HPDE6-E6E7 (cell line): ENCODE measurements at regions not wholly inside any gene's neighbourhood (a gene's known extent, or its start where the extent isn't known, plus 50 kb on each side); places are given as distances from the start of the nearest gene placed in this dataset.

Experiments
- DNase-seq: peaks from one replicate; pipeline ENCODE4 v3.0.0; 2011; ENCODE audit warnings: missing footprints; ENCODE audit errors: extremely low spot score

- DNase-seq, result no peak
Measured at GRCh38 chr12:77124767-77125166, 59.4 kb upstream of the E2F7 start.

GRCh38 chr12:77122661-77123060 lies 57.3 kb upstream of the E2F7 start:
- no peak for DNase-seq

GRCh38 chr12:77122236-77122635 lies 56.9 kb upstream of the E2F7 start:
- DNase-seq, result peak; percentile 39

DNA sequence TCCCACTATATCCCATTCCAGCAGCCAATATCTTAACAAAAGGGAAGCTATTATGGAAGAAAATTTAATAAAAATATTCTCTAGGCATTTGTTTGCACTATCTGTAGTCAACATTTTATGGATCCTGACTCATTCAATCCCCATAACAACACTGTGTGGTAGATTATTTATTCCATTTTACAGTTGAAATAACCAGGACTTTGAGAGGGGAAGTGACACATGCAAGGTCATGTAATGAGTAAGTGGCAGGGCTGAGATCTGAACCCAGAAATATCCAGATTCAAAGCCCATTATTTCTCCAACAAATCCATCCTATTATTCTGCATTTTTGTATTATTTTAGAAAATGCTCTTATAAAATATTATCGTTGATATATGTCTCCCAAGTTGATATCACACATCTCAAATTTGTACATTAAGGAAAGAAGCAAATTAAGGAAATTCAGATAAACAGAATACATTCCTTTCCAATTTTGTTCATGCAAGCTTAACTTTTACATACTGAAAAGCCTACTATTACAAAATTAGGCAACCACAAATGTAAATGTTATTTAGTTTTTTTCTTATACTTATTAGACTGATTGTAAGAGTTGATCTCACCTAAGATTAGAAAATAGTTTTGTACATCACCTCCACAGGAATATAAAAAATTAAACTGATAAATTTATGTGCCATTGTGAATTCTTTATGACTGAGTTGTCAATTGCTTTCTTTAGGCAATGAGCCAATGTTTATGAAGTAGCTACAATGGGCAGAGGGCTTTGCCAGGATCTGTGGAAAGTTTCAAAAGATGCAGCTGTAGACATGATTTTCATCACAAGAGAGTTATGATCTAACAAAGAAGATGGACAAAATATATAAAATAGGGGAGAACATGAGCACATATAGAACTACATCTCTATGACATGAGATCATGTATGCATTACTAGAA lies 55.1 kb upstream of the E2F7 start:
- no peak for DNase-seq

GRCh38 chr12:77118696-77119095 lies 53.3 kb upstream of the E2F7 start:
- DNase-seq, result no peak

DNA sequence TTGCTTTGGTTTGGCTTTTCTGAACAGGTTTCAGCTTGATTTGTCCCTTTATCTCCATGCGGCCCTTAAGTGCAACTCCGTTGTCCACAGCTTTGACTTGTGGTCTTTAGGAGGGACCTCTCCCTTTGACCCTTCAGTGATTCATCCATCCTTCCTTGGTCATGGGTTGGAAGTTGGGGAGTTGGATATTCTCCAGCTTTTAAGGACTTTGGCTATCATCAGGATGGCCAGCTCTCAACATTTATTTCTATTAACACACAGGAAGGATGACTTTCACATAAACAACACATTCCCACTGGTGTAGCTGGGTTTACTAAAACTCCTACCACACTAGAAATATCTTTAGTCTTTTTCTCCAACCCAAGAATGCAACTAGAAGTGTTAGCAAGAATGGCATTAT lies 50.9 kb upstream of the E2F7 start:
- DNase-seq, result no peak

DNA sequence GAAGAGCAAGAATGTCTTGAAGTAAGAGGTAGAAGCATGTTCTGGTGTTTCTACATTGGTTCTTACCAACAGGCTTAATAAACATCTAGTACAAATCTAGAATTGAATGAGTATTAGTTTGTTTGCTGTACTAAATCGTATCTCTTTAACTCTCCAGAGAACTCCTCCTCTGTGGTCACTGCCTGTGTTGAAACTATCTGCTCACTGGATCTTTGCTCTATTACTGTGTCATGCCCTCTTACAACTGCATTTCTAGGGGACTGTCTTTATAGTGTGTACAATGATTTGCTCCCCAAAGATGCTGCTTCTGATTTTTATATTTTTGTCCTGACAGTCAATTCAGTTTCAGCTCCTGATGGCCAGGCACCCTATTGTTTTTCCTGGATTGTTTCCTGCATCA lies 50.1 kb upstream of the E2F7 start:
- no peak for DNase-seq
